ENCODE measurements at regions not wholly inside any gene's neighbourhood (a gene's known extent, or its start where the extent isn't known, plus 50 kb on each side); places are given as distances from the start of the nearest gene placed in this dataset.
A peak's percentile ranks its signal among the peaks of the same experiment; 100 is the strongest.

DNA sequence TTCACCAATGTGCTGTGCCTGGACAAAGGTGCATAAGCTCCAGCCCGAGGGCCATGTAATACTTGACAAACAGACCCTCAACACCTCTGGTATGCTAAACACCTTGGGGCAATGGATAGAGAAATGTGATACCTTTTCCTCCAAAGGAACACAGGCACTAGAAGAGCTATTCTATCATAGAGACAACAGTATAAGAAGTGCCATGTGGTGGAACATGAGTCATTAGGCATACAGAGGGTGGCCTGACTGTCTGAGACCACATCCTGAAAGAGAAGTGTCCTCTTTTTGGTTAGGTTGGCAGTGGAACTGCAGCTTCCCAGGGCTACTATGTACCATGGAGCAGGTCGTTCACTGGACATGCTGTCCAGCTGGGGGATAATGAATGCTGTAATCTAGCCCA is 153.9 kb downstream of the INSIG2 start:
- no peak for DNase-seq (ENCODE audit: low read depth, low spot score)

DNA sequence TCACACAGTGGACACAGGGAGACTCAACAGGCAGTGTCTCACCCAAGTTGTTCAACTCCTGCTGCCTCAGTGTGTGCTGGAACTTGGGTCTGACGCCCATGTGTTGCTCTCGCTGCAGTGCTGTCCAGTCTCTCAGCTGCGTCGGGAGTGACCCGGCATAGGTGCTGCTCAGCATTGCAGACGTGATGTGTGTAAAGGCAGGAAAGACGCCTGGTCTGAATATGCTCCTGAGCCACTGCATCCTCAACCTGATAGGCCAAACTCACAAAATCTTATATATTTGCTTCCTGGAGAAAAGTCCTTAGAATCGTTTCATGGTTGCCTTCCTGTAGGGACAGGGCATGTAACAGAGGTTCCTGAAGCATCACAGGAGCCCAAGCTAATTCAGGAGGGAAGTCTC is 152.9 kb downstream of the INSIG2 start:
- DNase-seq (ENCODE audit: low read depth, low spot score): no peak

DNA sequence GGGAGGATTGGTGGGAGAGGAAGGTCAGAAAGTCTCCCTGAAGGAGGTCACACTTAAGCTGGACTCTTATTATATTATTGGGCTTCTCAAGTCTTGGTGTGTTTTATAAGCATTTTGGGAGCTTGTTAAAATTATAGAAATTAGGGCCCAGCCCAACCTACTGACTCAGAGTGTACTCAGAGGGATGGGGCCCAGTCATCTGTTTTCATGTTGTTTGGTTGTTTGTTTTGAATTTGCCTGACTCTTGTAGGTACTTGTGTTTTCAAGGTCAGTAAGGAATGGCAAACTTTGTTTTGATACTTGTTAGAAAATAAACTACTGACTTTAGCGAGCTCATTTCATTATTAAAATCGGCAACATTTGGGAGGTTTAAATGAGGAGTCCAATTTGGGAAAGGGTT is 152.0 kb downstream of the INSIG2 start:
- no peak for DNase-seq (ENCODE audit: low read depth, low spot score)

DNA sequence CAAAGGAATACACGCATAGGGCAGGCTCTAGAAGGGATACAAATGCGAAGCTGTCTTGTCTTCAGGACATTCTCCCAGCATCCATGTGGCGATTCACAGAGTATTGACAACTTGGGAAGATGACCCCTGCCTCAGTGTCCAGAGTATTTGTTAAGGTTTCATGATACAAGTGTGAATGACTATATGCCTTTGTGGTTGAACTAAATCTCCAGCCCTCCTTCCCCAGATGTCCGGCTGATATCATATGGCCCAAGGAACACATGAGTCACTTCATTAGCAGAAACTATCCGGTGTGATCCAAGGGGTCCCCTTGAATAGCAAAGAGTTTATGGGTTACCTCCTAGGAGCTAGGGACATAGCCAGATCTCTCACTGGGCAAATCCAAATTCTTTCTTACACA is 151.0 kb downstream of the INSIG2 start:
- no peak for DNase-seq (ENCODE audit: low read depth, low spot score)

DNA sequence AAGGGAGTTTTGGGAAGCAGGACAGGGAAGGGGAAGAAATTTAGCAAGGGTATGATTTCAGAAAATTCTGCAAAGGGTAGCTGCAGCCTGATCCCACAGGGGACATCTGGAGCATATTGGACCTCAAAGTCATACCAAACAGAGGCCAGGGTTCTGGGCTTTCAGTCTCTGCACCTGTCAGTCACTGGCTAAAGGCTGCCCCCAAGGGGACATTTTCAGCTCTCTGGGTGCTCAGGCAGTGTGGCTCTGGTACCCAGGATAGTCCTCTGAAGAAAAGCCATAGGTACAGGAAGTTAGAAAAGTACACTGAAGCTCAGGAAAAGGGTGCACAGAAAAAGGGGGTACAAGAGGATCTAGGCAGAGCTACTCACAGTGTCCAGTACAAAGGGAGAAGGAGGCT is 149.2 kb downstream of the INSIG2 start:
- no peak for DNase-seq (ENCODE audit: low read depth, low spot score)

DNA sequence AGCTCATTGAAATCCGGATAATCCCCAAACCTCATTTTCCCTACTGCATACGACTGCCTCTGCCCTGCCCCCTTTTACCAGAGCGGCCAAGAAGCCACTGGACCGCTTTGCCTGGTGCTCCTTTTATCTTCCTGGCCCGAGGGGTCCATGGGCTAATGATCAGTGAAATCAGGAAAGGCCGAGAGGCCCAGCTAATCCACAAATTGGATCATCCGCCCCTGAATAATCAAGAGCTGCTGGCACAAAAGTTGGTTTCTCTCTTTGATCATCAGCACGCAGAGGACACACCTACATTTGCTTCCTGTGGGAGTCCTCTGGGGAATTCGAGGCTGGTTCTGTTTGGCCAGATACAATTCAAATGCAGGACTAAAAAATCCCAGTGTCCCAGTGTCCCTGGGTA is 144.5 kb downstream of the INSIG2 start:
- no peak for DNase-seq (ENCODE audit: low read depth, low spot score)

DNA sequence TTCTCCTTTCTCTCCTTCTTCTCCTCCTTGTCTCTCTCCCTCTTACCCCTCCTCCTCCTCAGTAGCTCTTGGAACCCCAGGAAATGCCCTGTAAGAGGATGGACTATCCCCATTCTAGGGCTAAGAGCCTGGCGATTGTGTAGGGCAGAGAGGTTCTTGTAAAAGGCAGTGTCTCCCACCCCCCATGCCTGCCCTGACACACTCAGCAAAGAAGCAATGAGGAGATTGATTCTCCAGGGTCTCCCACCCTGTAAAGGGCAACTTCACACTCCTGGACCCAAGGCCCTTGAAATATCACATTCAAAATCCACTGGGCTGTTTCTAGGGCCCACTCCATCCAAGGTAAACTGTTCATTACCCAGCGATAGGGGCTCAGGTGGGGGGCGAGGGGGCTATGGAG is 144.1 kb downstream of the INSIG2 start:
- no peak for DNase-seq (ENCODE audit: low read depth, low spot score)

DNA sequence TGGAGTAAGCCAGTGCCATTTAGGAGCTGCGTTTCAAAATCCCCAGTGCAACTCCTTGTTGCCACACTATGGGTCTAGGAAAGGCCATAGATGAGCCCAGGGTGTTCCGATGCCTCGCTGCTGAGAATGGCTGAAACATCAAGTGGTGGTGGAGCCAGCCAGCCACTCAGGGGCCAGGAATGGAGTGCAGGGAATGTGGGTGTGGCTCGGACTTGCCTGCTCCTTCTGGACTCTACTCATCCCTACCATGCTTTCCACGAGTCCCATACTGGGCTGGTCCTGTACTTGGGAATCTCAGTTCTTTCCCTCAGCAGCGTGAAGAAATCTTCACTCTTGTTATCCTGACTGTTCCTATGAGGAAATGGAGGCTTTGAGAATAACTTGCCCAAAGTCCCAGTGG is 143.5 kb downstream of the INSIG2 start:
- no peak for DNase-seq (ENCODE audit: low read depth, low spot score)

DNA sequence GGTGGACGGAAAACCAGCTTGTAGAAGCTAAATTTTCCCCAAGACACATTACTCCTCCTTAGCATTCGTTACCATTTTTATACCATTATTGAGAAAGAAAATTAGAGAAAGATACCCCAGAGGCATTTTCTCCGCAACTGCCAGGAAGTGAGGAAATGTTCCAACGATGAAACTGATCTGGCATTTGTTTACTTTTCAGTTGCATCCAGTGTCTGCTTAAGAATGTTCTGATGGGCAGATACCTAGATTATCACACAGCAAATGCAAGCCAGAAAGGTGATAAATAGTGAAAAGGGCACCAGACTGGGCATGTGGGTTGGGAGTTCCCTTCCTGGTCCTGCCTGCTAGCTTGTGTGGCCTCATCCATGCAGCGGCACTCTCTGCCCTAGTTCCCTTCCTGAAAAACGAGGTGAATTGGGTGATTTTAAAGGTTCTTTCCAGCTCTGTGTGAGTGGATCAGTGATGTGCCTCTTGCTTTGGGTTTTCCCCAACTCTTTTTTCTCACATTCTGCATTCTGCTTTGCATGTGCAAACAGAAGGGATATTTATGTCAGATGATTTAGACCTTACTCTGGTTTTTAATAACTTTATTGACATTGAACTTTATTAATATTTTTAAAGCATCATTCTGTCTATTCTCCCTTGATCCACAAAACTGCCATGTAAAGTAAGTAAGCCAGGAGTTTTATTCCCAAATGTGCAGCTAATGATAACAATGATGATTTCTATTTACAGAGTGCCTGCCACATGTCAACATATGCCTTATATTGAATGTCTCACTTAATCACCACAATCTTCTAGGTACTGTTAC is 139.6 kb downstream of the INSIG2 start:
- DNase-seq (ENCODE audit: low read depth, low spot score): no peak

DNA sequence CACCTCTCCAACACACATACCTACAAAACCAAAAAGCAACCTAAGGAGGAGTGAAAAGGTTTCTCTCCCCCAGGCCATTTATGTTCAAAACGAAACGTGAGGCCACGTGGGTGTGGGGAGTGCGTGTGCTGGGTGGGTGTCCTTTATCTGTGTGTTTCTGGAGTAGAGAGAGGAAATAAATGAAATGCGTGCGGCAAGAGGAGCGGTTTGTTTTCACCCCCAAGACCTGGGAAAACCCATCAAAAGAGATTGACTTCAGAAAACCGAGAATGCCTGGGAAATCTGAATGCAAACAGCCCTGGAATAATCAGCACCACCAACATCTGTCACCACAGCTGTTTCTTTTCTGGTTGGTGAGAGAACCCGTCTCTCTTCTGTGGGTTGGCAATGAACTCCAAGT is 137.4 kb downstream of the INSIG2 start:
- no peak for DNase-seq (ENCODE audit: low read depth, low spot score)

DNA sequence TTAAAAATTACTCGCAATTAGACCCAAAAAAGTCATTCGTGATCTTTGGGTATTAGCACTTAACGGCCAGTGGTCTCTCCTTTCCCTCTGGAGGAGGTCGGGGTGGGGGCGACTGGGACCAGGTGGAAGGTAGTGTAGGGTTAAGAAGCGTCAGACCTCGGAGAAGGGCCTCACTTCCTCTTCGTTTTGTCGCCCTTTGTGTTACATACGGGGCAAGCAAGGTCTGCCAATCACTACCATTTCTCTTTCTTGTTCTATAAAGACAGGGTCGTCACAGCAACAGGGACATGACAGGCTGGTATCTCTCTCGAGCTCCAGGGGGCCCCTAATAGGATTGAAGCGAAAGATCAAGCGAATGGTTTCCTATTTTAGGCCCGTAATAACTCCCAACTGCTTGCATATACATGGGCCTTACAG is 136.6 kb downstream of the INSIG2 start:
- DNase-seq (ENCODE audit: low read depth, low spot score): no peak

DNA sequence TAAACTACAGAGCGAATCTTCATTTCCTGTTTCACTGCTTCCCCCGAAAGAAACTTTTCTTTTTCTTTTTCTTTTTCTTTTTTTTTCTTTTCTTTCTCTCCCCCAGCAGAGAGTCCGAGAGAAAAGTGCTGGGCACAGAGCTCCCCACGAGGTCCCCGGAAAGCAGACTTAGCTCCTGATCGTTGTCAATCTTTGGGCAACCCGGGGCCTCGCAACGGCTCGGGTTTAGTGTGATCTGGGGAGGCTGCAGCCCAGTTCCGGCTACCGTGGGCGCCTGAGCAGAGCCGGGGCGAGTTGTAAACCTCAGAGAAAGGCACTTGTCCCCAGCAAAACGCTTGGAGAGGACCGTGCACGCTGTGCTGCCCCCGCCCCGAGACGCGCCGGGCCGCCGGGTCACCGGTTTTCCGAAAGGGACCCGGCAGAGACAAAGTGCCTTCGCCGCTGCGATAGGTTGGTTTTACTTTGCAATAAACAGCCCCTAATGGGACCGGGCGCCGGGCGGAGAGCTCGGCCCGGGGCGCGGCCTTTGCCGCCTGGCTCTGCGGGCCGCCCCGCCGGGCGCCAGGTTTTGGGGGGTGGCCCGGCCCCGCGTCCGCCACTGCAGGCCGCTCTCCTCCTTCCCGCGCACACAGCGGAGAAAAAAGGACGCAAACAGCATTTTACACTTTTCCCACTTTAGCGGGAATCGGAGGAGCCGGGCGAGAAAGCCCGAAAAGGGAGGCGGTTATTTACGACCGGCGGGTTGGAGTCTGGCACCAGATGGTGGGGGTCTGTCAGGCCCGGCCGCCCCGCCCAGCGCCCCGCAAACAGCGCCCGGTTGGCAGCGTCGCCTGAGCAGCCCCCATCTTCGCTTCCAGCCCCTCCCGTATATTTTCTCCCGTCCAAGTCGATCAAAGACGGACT is 136.0 kb downstream of the INSIG2 start:
- peak; percentile 50 for DNase-seq (ENCODE audit: low read depth, low spot score)

DNA sequence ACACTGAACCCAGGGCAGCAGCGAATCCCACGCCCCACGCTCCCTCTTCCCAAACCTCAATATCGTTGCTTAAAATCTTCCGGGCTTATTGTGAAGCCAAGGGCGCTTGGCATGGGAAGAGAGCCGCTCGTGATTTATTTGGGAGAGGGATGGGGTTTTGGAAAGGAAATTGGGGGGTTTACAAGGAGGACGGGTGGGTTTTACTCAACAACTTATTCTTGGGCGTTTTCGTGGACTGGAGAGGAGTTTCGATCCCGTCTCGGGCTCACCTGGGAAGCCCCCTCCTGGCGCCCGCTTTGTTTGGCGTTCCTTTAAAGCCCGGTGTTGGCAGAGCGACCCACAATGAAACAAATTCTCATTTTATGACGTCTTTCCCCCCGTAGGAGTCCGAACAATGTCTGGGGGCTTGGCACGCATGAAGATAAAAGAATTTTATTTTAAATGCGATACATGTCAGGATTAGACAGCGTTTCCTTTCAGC is 135.3 kb downstream of the INSIG2 start:
- peak; percentile 22 for DNase-seq (ENCODE audit: low read depth, low spot score)

DNA sequence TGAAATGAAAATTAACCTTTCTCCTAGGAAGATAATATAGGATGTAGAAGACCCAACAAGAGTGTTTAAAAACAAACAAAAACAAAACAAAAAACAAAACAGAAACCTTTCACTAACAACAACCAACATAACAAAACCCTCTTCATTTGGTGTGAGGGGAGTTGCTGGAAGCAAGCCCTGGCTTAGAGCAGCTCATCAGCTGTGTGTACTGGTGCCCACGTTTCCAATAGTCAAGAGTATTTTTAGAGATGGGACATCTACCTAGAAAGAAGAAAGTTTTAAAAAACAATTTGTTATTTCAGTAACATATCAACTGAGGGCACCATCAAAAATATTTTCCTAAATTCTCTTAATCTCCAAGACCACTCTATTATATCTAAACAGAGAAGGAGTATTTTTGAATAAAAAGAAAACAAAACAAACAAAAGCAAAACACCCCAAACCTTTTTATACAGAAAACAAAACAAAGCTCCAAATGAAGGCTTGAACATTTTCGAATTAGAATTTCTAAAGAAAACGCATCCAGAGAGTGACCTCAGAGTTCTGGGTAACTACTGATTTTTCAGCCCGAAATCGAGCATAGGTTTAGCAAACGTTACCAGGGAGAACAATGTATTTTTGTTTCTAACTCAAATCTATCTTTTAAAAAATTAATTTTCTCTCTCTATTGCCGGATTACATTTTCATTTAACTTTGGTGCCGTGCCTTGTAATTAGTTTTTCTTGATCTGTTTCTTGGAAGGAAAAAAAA is 134.6 kb downstream of the INSIG2 start:
- DNase-seq (ENCODE audit: low read depth, low spot score): no peak

DNA sequence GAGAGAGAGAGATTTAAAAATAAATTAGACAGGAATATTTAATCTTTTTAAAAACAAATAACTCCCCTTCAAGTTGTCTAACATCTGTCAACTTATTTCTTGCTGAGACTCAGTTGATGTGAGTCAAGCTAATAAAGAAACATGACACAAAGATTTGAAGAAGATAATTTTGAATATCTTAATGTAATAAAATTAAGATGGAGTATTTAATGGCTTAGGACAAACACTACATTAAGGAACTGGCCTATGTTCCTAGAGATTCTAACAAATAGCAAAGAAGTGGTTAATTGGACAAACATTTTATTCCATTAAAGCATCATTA is 134.0 kb downstream of the INSIG2 start:
- no peak for DNase-seq (ENCODE audit: low read depth, low spot score)

DNA sequence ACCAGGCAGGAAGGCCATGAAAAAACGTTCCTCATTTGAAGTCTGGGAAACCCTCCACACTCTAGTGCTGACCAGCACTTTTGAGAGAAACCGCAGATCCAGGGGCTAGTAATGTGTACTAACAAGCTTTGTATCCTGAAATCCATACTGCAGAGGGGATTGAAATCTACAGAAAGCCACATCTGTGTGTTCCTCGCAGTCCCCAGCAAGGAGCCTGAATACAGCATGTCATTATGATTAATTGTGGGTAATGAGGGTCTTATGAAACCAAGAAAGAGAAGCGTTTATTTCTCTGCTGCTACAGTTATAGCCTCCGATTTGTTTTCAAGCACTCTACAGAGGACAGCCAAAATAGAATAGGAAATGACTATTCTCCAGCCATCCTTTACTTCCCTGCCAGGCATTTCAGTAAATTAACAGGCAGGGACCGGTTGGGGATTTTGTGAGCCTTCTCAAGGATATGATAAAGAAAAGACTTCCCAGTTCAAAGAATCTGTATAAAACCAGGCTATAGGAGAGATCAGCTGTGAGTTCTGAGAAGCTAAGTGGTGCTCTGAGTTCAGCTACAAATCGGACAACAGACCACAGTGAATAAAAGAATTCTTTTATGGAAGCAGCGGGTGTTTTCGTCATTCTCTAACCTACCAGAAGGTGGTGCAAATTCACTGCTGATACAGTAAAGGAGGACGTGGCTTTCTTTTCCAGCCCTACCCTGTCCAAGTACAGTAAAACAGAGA is 133.4 kb downstream of the INSIG2 start:
- peak; percentile 85 for DNase-seq (ENCODE audit: low read depth, low spot score)

DNA sequence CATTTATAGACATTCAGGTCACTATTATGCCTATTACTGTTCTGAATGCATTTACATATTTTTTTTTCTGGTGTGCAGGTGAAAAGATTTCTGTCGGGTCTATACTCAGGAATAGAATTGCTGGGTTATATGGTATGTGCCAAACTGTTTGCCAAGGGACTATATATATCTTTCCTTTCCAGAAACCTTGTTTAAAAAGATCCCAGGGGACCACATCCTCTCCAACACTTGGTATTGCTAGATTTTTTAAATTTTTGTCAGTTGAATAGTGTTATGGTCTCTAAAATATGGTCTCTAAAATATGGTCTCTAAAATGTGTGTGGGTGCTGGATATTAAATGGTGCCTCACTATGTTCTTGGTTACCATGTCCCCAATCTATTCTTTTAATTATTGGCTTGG is 131.3 kb downstream of the INSIG2 start:
- DNase-seq (ENCODE audit: low read depth, low spot score): no peak

DNA sequence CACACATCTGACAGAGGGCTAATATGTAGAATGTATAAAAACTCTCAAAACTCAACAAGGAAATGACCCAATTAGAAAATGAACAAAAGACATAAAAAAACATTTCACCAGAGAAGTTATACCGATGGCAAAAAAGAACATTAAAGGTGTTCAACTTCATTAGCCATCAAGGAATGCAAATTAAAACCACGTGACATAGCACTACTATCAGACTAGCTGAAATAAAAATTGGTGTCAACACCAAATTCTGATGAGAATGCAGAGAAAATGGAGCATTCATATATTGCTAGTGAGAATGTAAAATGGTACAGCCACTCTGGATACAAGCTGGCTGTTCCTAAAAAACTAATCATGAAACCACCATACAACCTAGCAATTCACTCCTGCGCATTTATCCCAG is 128.0 kb downstream of the INSIG2 start:
- DNase-seq (ENCODE audit: low read depth, low spot score): no peak

DNA sequence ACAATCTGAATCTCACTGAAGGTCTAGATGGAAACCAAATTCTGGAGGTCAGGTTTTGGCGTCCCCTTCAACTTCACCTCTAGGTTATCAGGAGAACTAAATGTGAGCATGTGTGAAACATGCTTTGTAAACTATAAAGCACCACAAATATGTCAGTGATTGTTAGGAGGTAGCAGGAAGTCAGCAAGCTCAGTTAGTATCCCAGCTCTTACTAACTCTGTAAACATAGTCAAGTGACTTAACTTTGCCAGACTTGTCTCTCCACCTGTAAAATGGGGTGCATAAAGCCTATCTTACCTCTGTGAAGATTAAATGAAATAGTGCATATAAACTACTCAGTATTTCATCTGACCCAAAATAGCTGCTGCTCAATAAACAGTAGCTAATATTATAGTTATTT is 121.5 kb downstream of the INSIG2 start:
- no peak for DNase-seq (ENCODE audit: low read depth, low spot score)

DNA sequence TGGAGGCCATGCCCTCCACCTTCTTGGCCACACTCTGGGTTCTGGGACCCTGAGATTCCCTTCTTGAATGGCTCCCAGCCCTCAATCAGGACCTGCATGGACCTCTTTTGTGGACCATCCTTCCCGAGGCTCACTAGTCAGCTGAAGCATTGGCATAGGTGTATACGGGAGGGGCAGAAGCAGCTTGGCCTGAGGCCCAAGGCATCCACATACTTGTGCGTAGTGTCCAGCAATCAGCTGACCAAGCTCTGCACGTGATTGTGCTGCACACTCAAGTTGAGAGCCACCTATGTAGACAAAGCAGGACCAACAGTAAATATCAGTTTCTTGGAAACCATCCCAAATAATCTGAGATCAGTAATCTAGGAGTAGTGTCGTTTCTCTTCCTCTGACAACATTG is 119.6 kb downstream of the INSIG2 start:
- DNase-seq (ENCODE audit: low read depth, low spot score): no peak

DNA sequence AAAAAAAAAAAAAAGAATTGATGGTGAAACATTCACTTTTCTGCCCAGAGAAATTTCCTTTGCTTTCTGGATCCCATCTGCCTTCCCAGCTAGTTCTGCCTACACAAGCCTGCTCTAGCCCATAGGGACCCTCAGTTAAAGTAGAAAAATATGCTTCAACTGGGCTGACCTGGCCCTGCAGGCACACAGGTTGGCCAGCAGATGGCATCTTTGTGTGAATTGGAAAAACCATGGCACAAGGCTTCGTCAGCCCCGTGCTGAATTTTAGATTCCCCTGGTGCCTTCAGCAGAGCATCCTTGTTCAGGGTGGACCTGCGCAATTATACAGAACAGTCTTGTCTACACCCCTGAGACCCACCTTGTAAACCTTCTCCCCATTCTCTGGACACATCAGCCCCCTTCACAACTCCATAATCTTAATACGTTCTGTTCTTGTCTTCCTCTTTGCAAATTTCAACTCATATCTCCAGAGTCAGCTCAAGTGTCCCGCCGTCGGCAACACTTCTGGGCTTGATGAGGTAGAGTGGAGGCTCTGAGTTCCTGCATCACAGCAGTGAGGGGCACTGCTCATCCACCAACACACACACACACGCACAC is 114.5 kb downstream of the INSIG2 start:
- peak; percentile 64 for DNase-seq (ENCODE audit: low read depth, low spot score)
